ENCODE measurements at regions not wholly inside any gene's neighbourhood (a gene's known extent, or its start where the extent isn't known, plus 50 kb on each side); places are given as distances from the start of the nearest gene placed in this dataset.
A peak's percentile ranks its signal among the peaks of the same experiment; 100 is the strongest.

- H3K27ac ChIP-seq: peak overlapping the region; percentile 73
- peak; percentile 79 for TF ChIP-seq CTCF (conservative IDR thresholded peaks at IDR 0.05)
Observed at GRCh38 chrX:40266490-40267333, 169.0 kb upstream of the BCOR start.

GRCh38 chrX:40265936-40266335, 168.2 kb upstream of the BCOR start:
- H3K27ac ChIP-seq: peak overlapping the region; percentile 73; the same call in 1 of the 2 replicates
- TF ChIP-seq CTCF (conservative IDR thresholded peaks at IDR 0.05): no peak

- no peak for TF ChIP-seq CTCF (conservative IDR thresholded peaks at IDR 0.05)
- H3K27ac ChIP-seq: no peak overlapping the region
Observed at GRCh38 chrX:40263014-40263560, 165.3 kb upstream of the BCOR start.

- no peak for TF ChIP-seq CTCF (conservative IDR thresholded peaks at IDR 0.05)
- no peak overlapping the region for H3K27ac ChIP-seq
Observed at GRCh38 chrX:40262157-40263013, 164.6 kb upstream of the BCOR start.

GRCh38 chrX:40261833-40262156, 164.0 kb upstream of the BCOR start:
- no peak overlapping the region for H3K27ac ChIP-seq
- TF ChIP-seq CTCF (conservative IDR thresholded peaks at IDR 0.05): no peak

- no peak for TF ChIP-seq CTCF (conservative IDR thresholded peaks at IDR 0.05)
- no peak overlapping the region for H3K27ac ChIP-seq
Observed at GRCh38 chrX:40260146-40260747, 162.5 kb upstream of the BCOR start.

- no peak for TF ChIP-seq CTCF (conservative IDR thresholded peaks at IDR 0.05)
- no peak overlapping the region for H3K27ac ChIP-seq
Observed at GRCh38 chrX:40258909-40259308, 161.2 kb upstream of the BCOR start.

Data from VCaP (cell line).